Iris pigment epithelial cell (primary cell): ENCODE measurements at regions not wholly inside any gene's neighbourhood (a gene's known extent, or its start where the extent isn't known, plus 50 kb on each side); places are given as distances from the start of the nearest gene placed in this dataset.
"Not testable (repeated sequence)": the region's sequence is repeated elsewhere in the genome, so short reads cannot be mapped to it uniquely, and the experiment has no call there.

Experiments
- DNase-seq: peaks from one replicate; pipeline ENCODE4 v3.0.0-alpha.2; 2011; ENCODE audit warnings: low read depth

- not testable (repeated sequence) for DNase-seq
Observed at GRCh38 chr17:21470422-21470821, 94.3 kb downstream of the KCNJ12 start.

- DNase-seq = no peak
Observed at GRCh38 chr17:21470861-21471260, 94.7 kb downstream of the KCNJ12 start.

GRCh38 chr17:21474815-21475214 lies 98.7 kb downstream of the KCNJ12 start:
- no peak for DNase-seq

GRCh38 chr17:21475571-21475970 lies 99.4 kb downstream of the KCNJ12 start:
- DNase-seq = no peak

GRCh38 chr17:21476867-21477266 lies 100.7 kb downstream of the KCNJ12 start:
- DNase-seq = no peak

GRCh38 chr17:21482189-21482865 lies 106.2 kb downstream of the KCNJ12 start:
- DNase-seq = no peak

GRCh38 chr17:21488043-21488442 lies 111.9 kb downstream of the KCNJ12 start:
- DNase-seq = not testable (repeated sequence)

- no peak for DNase-seq
Observed at GRCh38 chr17:21493993-21494392, 117.8 kb downstream of the KCNJ12 start.

- DNase-seq = no peak
Observed at GRCh38 chr17:21495281-21495680, 119.1 kb downstream of the KCNJ12 start.

GRCh38 chr17:21500064-21500463 lies 123.9 kb downstream of the KCNJ12 start:
- no peak for DNase-seq

GRCh38 chr17:21501927-21502700 lies 126.0 kb downstream of the KCNJ12 start:
- not testable (repeated sequence) for DNase-seq

GRCh38 chr17:21505819-21506815 lies 130.0 kb downstream of the KCNJ12 start:
- no peak for DNase-seq

- not testable (repeated sequence) for DNase-seq
Observed at GRCh38 chr17:21507806-21508205, 131.6 kb downstream of the KCNJ12 start.

- DNase-seq = no peak
Observed at GRCh38 chr17:21508211-21508610, 132.1 kb downstream of the KCNJ12 start.

GRCh38 chr17:21509356-21509755 lies 133.2 kb downstream of the KCNJ12 start:
- not testable (repeated sequence) for DNase-seq

GRCh38 chr17:21510686-21511362 lies 134.7 kb downstream of the KCNJ12 start:
- peak; percentile 12 for DNase-seq

GRCh38 chr17:21511363-21512195 lies 135.4 kb downstream of the KCNJ12 start:
- peak; percentile 85 for DNase-seq

GRCh38 chr17:21512307-21513011 lies 136.3 kb downstream of the KCNJ12 start:
- DNase-seq = no peak

GRCh38 chr17:21513012-21513570 lies 136.9 kb downstream of the KCNJ12 start:
- peak; percentile 59 for DNase-seq

- DNase-seq = not testable (repeated sequence)
Observed at GRCh38 chr17:21514567-21514966, 138.4 kb downstream of the KCNJ12 start.
